ENCODE measurements at regions not wholly inside any gene's neighbourhood (a gene's known extent, or its start where the extent isn't known, plus 50 kb on each side); places are given as distances from the start of the nearest gene placed in this dataset.

GRCh38 chr5:167478188-167478587 is 813.3 kb upstream of the WWC1 start:
- no peak for DNase-seq (ENCODE audit: low read depth)
- no peak overlapping the region for H3K4me3 ChIP-seq (ENCODE audit: low read depth, low read length)
- TF ChIP-seq MAX (IDR thresholded peaks at IDR 0.05; ENCODE audit: low read depth, low read length) (no peak), CTCF (IDR thresholded peaks at IDR 0.05; ENCODE audit: low read depth, low read length) (no peak), MYC (IDR thresholded peaks at IDR 0.05; ENCODE audit: low read depth, low read length) (no peak), POLR2A (IDR thresholded peaks at IDR 0.05; ENCODE audit: extremely low read depth, insufficient read length) (no peak)

- TF ChIP-seq MAX (IDR thresholded peaks at IDR 0.05; ENCODE audit: low read depth, low read length) (no peak), CTCF (IDR thresholded peaks at IDR 0.05; ENCODE audit: low read depth, low read length) (no peak), MYC (IDR thresholded peaks at IDR 0.05; ENCODE audit: low read depth, low read length) (no peak), POLR2A (IDR thresholded peaks at IDR 0.05; ENCODE audit: extremely low read depth, insufficient read length) (no peak)
- no peak overlapping the region for H3K4me3 ChIP-seq (ENCODE audit: low read depth, low read length)
- no peak for DNase-seq (ENCODE audit: low read depth)
These were observed 811.7 kb upstream of the WWC1 start for GRCh38 chr5:167479779-167480178.

- TF ChIP-seq CTCF (IDR thresholded peaks at IDR 0.05; ENCODE audit: low read depth, low read length) (no peak), MYC (IDR thresholded peaks at IDR 0.05; ENCODE audit: low read depth, low read length) (no peak), POLR2A (IDR thresholded peaks at IDR 0.05; ENCODE audit: extremely low read depth, insufficient read length) (no peak), MAX (IDR thresholded peaks at IDR 0.05; ENCODE audit: low read depth, low read length) (no peak)
- no peak for DNase-seq (ENCODE audit: low read depth)
- no peak overlapping the region for H3K4me3 ChIP-seq (ENCODE audit: low read depth, low read length)
These were observed 810.1 kb upstream of the WWC1 start for GRCh38 chr5:167481345-167481744.

GRCh38 chr5:167482555-167482954 is 808.9 kb upstream of the WWC1 start:
- H3K4me3 ChIP-seq (ENCODE audit: low read depth, low read length): no peak overlapping the region
- DNase-seq (ENCODE audit: low read depth): no peak
- no peak for TF ChIP-seq CTCF (IDR thresholded peaks at IDR 0.05; ENCODE audit: low read depth, low read length)
- TF ChIP-seq POLR2A (IDR thresholded peaks at IDR 0.05; ENCODE audit: extremely low read depth, insufficient read length): no peak
- no peak for TF ChIP-seq MAX (IDR thresholded peaks at IDR 0.05; ENCODE audit: low read depth, low read length)
- TF ChIP-seq MYC (IDR thresholded peaks at IDR 0.05; ENCODE audit: low read depth, low read length): no peak

GRCh38 chr5:167485061-167485774 is 806.2 kb upstream of the WWC1 start:
- DNase-seq (ENCODE audit: low read depth): no peak
- H3K4me3 ChIP-seq (ENCODE audit: low read depth, low read length): no peak overlapping the region
- TF ChIP-seq MYC (IDR thresholded peaks at IDR 0.05; ENCODE audit: low read depth, low read length) (no peak), MAX (IDR thresholded peaks at IDR 0.05; ENCODE audit: low read depth, low read length) (no peak), POLR2A (IDR thresholded peaks at IDR 0.05; ENCODE audit: extremely low read depth, insufficient read length) (no peak)

GRCh38 chr5:167488371-167488770 is 803.1 kb upstream of the WWC1 start:
- TF ChIP-seq MAX (IDR thresholded peaks at IDR 0.05; ENCODE audit: low read depth, low read length) (no peak), CTCF (IDR thresholded peaks at IDR 0.05; ENCODE audit: low read depth, low read length) (no peak), MYC (IDR thresholded peaks at IDR 0.05; ENCODE audit: low read depth, low read length) (no peak), POLR2A (IDR thresholded peaks at IDR 0.05; ENCODE audit: extremely low read depth, insufficient read length) (no peak)
- DNase-seq (ENCODE audit: low read depth): no peak
- no peak overlapping the region for H3K4me3 ChIP-seq (ENCODE audit: low read depth, low read length)

Data from NB4 (cell line).